CD4-positive, alpha-beta T cell treated with Interleukin-15 for 4 hours (primary cell): ENCODE measurements at regions not wholly inside any gene's neighbourhood (a gene's known extent, or its start where the extent isn't known, plus 50 kb on each side); places are given as distances from the start of the nearest gene placed in this dataset.
"Not testable (repeated sequence)": the region's sequence is repeated elsewhere in the genome, so short reads cannot be mapped to it uniquely, and the experiment has no call there.

ENCODE experiments used
- DNase-seq: peaks from one replicate; pipeline ENCODE4 v3.0.0-alpha.2; 2020; ENCODE audit warnings: low spot score

- DNase-seq: no peak
Measured at GRCh38 chr1:242623756-242624155, 99.3 kb upstream of the PLD5 start.

- DNase-seq: no peak
Measured at GRCh38 chr1:242623119-242623518, 98.6 kb upstream of the PLD5 start.

- no peak for DNase-seq
Measured at GRCh38 chr1:242613266-242613815, 88.8 kb upstream of the PLD5 start.

GRCh38 chr1:242610209-242610608, 85.7 kb upstream of the PLD5 start:
- DNase-seq: no peak

GRCh38 chr1:242605521-242605920, 81.0 kb upstream of the PLD5 start:
- DNase-seq: no peak

- no peak for DNase-seq
Measured at GRCh38 chr1:242602001-242602400, 77.5 kb upstream of the PLD5 start.

- DNase-seq: not testable (repeated sequence)
Measured at GRCh38 chr1:242593756-242594155, 69.3 kb upstream of the PLD5 start.

- DNase-seq: no peak
Measured at GRCh38 chr1:242586360-242586680, 61.8 kb upstream of the PLD5 start.

- no peak for DNase-seq
Measured at GRCh38 chr1:242585616-242586359, 61.3 kb upstream of the PLD5 start.

GRCh38 chr1:242582669-242583068, 58.2 kb upstream of the PLD5 start:
- no peak for DNase-seq

- no peak for DNase-seq
Measured at GRCh38 chr1:242579528-242580235, 55.2 kb upstream of the PLD5 start.
